Hepatocyte (in vitro differentiated cells): ENCODE measurements at regions not wholly inside any gene's neighbourhood (a gene's known extent, or its start where the extent isn't known, plus 50 kb on each side); places are given as distances from the start of the nearest gene placed in this dataset.
"Not testable (repeated sequence)": the region's sequence is repeated elsewhere in the genome, so short reads cannot be mapped to it uniquely, and the experiment has no call there.

Source experiments
- DNase-seq: peaks from one replicate; pipeline ENCODE4 v3.0.0-alpha.2; 2016; ENCODE audit warnings: low spot score
- H2AFZ ChIP-seq: fragments of 200-600 bp; sonication (generic); 2 replicates; pipeline ENCODE4 v1.6.0; 2016; ENCODE audit warnings: antibody characterized with exemption, mild to moderate bottlenecking
- H3K27ac ChIP-seq: fragments of 200-600 bp; sonication (generic); 2 replicates; pipeline ENCODE4 v1.5.1; 2016; ENCODE audit warnings: mild to moderate bottlenecking
- H3K27me3 ChIP-seq: fragments of 200-600 bp; sonication (generic); 2 replicates; pipeline ENCODE4 v1.6.1; 2016
- H3K36me3 ChIP-seq: fragments of 200-600 bp; sonication (generic); replicated peaks from 2 replicates; pipeline ENCODE4 v1.5.1; 2016; ENCODE audit warnings: low read depth; ENCODE audit not compliant: insufficient read depth
- H3K4me1 ChIP-seq: fragments of 200-600 bp; sonication (generic); 2 replicates; pipeline ENCODE4 v1.5.1; 2016; ENCODE audit warnings: mild to moderate bottlenecking, moderate library complexity; ENCODE audit not compliant: insufficient read depth
- H3K4me2 ChIP-seq: fragments of 200-600 bp; sonication (generic); 2 replicates; pipeline ENCODE4 v1.6.0; 2016
- H3K4me3 ChIP-seq: fragments of 200-600 bp; sonication (generic); 2 replicates; pipeline ENCODE4 v1.5.1; 2016; ENCODE audit warnings: mild to moderate bottlenecking
- H3K79me2 ChIP-seq: fragments of 200-600 bp; sonication (generic); 2 replicates; pipeline ENCODE4 v1.6.0; 2017; ENCODE audit warnings: mild to moderate bottlenecking
- H3K9me2 ChIP-seq: fragments of 200-600 bp; sonication (generic); replicated peaks from 2 replicates; pipeline ENCODE4 v1.6.0; 2017; ENCODE audit warnings: mild to moderate bottlenecking; ENCODE audit not compliant: insufficient read depth
- H3K9me3 ChIP-seq: fragments of 200-600 bp; sonication (generic); 2 replicates; pipeline ENCODE4 v1.5.1; 2016; ENCODE audit warnings: low read depth, mild to moderate bottlenecking
- H4K20me1 ChIP-seq: fragments of 200-600 bp; sonication (generic); 2 replicates; pipeline ENCODE4 v1.6.0; 2016; ENCODE audit warnings: mild to moderate bottlenecking; ENCODE audit not compliant: insufficient read depth, poor library complexity, severe bottlenecking
- CTCF ChIP-seq: fragments of 200-600 bp; sonication (generic); IDR thresholded peaks from 2 replicates; pipeline ENCODE4 v1.5.1; 2016; ENCODE audit warnings: antibody characterized with exemption, mild to moderate bottlenecking; ENCODE audit not compliant: poor library complexity
- EZH2 ChIP-seq: fragments of 200-600 bp; sonication (generic); IDR thresholded peaks from 2 replicates; pipeline ENCODE4 v1.6.1; 2016; ENCODE audit warnings: antibody characterized with exemption, mild to moderate bottlenecking, borderline replicate concordance
- EZH2phosphoT487 ChIP-seq: fragments of 200-600 bp; sonication (generic); IDR thresholded peaks from one replicate; pipeline ENCODE4 v1.6.1; 2018; ENCODE audit warnings: antibody characterized with exemption, mild to moderate bottlenecking, low read depth, moderate library complexity; ENCODE audit not compliant: unreplicated experiment, severe bottlenecking
- WGBS: methylation state at CpG from one replicate; pipeline ENCODE4 v1.1.6; 2016; ENCODE audit warnings: low lambda C conversion rate; ENCODE audit errors: missing lambda C conversion rate; 5-methylcytosine and 5-hydroxymethylcytosine counted together

- not testable (repeated sequence) for H3K4me1 ChIP-seq, H3K27me3 ChIP-seq, H3K4me3 ChIP-seq, H3K79me2 ChIP-seq, H2AFZ ChIP-seq, DNase-seq, H3K36me3 ChIP-seq, H3K27ac ChIP-seq, H4K20me1 ChIP-seq, H3K9me3 ChIP-seq, H3K9me2 ChIP-seq, H3K4me2 ChIP-seq
- WGBS, result 77% methylated on average over 7 of the region's 7 CpGs
Observed at GRCh38 chr4:137783923-137784322, 251.6 kb upstream of the PCDH18 start.

GRCh38 chr4:137775701-137776100 is 243.4 kb upstream of the PCDH18 start:
- Histone ChIP-seq H2AFZ (no peak overlapping the region), H3K4me1 (no peaks in the 10 kb centered on the region), H3K4me2 (no peak overlapping the region), H3K79me2 (no peaks in the 10 kb centered on the region), H3K36me3 (no peaks in the 10 kb centered on the region), H3K9me3 (no peaks in the 10 kb centered on the region), H3K9me2 (no peaks in the 10 kb centered on the region), H3K4me3 (no peak overlapping the region), H3K27ac (no peak overlapping the region), H3K27me3 (no peaks in the 10 kb centered on the region), H4K20me1 (no peaks in the 10 kb centered on the region)
- no peak for DNase-seq
- 66% methylated on average over 3 of the region's 3 CpGs for WGBS
- no peak for TF ChIP-seq EZH2phosphoT487
- no peak for TF ChIP-seq CTCF
- TF ChIP-seq EZH2, result no peak

GRCh38 chr4:137774501-137774900 is 242.2 kb upstream of the PCDH18 start:
- H3K27ac ChIP-seq, result no peak overlapping the region
- no peaks in the 10 kb centered on the region for H3K9me3 ChIP-seq
- H3K36me3 ChIP-seq, result no peaks in the 10 kb centered on the region
- no peaks in the 10 kb centered on the region for H3K79me2 ChIP-seq
- H2AFZ ChIP-seq, result no peak overlapping the region
- H3K4me3 ChIP-seq, result no peak overlapping the region
- H3K27me3 ChIP-seq, result no peaks in the 10 kb centered on the region
- TF ChIP-seq CTCF, result no peak
- TF ChIP-seq EZH2, result no peak
- no peak for TF ChIP-seq EZH2phosphoT487
- H3K4me2 ChIP-seq, result no peak overlapping the region
- H3K4me1 ChIP-seq, result no peaks in the 10 kb centered on the region
- no peaks in the 10 kb centered on the region for H3K9me2 ChIP-seq
- no peak for DNase-seq
- H4K20me1 ChIP-seq, result no peaks in the 10 kb centered on the region

GRCh38 chr4:137768881-137769280 is 236.6 kb upstream of the PCDH18 start:
- Histone ChIP-seq H3K79me2 (no peaks in the 10 kb centered on the region), H3K27ac (no peak overlapping the region), H3K4me1 (no peaks in the 10 kb centered on the region), H3K36me3 (no peaks in the 10 kb centered on the region), H2AFZ (no peak overlapping the region), H3K9me3 (no peaks in the 10 kb centered on the region), H4K20me1 (no peaks in the 10 kb centered on the region), H3K4me3 (no peak overlapping the region), H3K4me2 (no peak overlapping the region), H3K27me3 (no peaks in the 10 kb centered on the region), H3K9me2 (no peaks in the 10 kb centered on the region)
- DNase-seq, result no peak
- WGBS, result 85% methylated on average over 1 of the region's 1 CpG
- no peak for TF ChIP-seq EZH2
- TF ChIP-seq CTCF, result no peak
- no peak for TF ChIP-seq EZH2phosphoT487
